ENCODE measurements at regions not wholly inside any gene's neighbourhood (a gene's known extent, or its start where the extent isn't known, plus 50 kb on each side); places are given as distances from the start of the nearest gene placed in this dataset.
"Not testable (repeated sequence)": the region's sequence is repeated elsewhere in the genome, so short reads cannot be mapped to it uniquely, and the experiment has no call there.

GRCh38 chr2:109669731-109670130 lies 55.6 kb downstream of the SOWAHC start:
- no peak overlapping the region for H3K27ac ChIP-seq (ENCODE audit: low read depth in 2 of 2, low read length in 1 of 2)
- no peaks in the 10 kb centered on the region for H3K36me3 ChIP-seq (ENCODE audit: control insufficient read depth in 2 of 2, insufficient read depth in 2 of 2, low read length in 1 of 2)
- H3K27me3 ChIP-seq (ENCODE audit: control insufficient read depth in 1 of 2, insufficient read depth in 2 of 2, low read length in 2 of 2): no peaks in the 10 kb centered on the region
- H3K4me1 ChIP-seq (ENCODE audit: control insufficient read depth in 2 of 2, insufficient read depth in 2 of 2, low read length in 1 of 2): no peaks in the 10 kb centered on the region
- no peaks in the 10 kb centered on the region for H3K9me3 ChIP-seq (ENCODE audit: control insufficient read depth in 2 of 2, insufficient read depth in 1 of 2, low read depth in 1 of 2, low read length in 1 of 2)
- WGBS, 2 donors: 85 to 88% methylated on average over 11 of the region's 11 CpGs
- H3K4me3 ChIP-seq (ENCODE audit: low read depth in 1 of 2, low read length in 2 of 2): no peak overlapping the region

GRCh38 chr2:109670556-109671411 lies 56.6 kb downstream of the SOWAHC start:
- Histone ChIP-seq H3K4me3 (ENCODE audit: low read depth in 1 of 2, low read length in 2 of 2) (no peak overlapping the region), H3K27me3 (ENCODE audit: control insufficient read depth in 1 of 2, insufficient read depth in 2 of 2, low read length in 2 of 2) (no peaks in the 10 kb centered on the region), H3K27ac (ENCODE audit: low read depth in 2 of 2, low read length in 1 of 2) (no peak overlapping the region), H3K9me3 (ENCODE audit: control insufficient read depth in 2 of 2, insufficient read depth in 1 of 2, low read depth in 1 of 2, low read length in 1 of 2) (no peaks in the 10 kb centered on the region), H3K4me1 (ENCODE audit: control insufficient read depth in 2 of 2, insufficient read depth in 2 of 2, low read length in 1 of 2) (peaks cover 0 to under 1% of the 10 kb centered on the region in 2 donors), H3K36me3 (ENCODE audit: control insufficient read depth in 2 of 2, insufficient read depth in 2 of 2, low read length in 1 of 2) (no peaks in the 10 kb centered on the region)
- 94 to 95% methylated on average over 8 of the region's 8 CpGs for WGBS, 2 donors

GRCh38 chr2:109674894-109675534 lies 60.9 kb downstream of the SOWAHC start:
- H3K36me3 ChIP-seq (ENCODE audit: control insufficient read depth in 2 of 2, insufficient read depth in 2 of 2, low read length in 1 of 2): no peaks in the 10 kb centered on the region
- no peaks in the 10 kb centered on the region for H3K9me3 ChIP-seq (ENCODE audit: control insufficient read depth in 2 of 2, insufficient read depth in 1 of 2, low read depth in 1 of 2, low read length in 1 of 2)
- no peak overlapping the region for H3K4me3 ChIP-seq (ENCODE audit: low read depth in 1 of 2, low read length in 2 of 2)
- H3K27ac ChIP-seq (ENCODE audit: low read depth in 2 of 2, low read length in 1 of 2): peak overlapping the region; percentile 92 to 95
- peaks cover 0 to 8% of the 10 kb centered on the region in 2 donors for H3K4me1 ChIP-seq (ENCODE audit: control insufficient read depth in 2 of 2, insufficient read depth in 2 of 2, low read length in 1 of 2)
- 46 to 48% methylated on average over 8 of the region's 8 CpGs for WGBS, 2 donors
- no peaks in the 10 kb centered on the region for H3K27me3 ChIP-seq (ENCODE audit: control insufficient read depth in 1 of 2, insufficient read depth in 2 of 2, low read length in 2 of 2)

GRCh38 chr2:109675666-109676345 lies 61.6 kb downstream of the SOWAHC start:
- Histone ChIP-seq H3K4me3 (ENCODE audit: low read depth in 1 of 2, low read length in 2 of 2) (no peak overlapping the region), H3K27ac (ENCODE audit: low read depth in 2 of 2, low read length in 1 of 2) (peak overlapping the region; percentile 92 to 95), H3K27me3 (ENCODE audit: control insufficient read depth in 1 of 2, insufficient read depth in 2 of 2, low read length in 2 of 2) (no peaks in the 10 kb centered on the region), H3K9me3 (ENCODE audit: control insufficient read depth in 2 of 2, insufficient read depth in 1 of 2, low read depth in 1 of 2, low read length in 1 of 2) (no peaks in the 10 kb centered on the region), H3K4me1 (ENCODE audit: control insufficient read depth in 2 of 2, insufficient read depth in 2 of 2, low read length in 1 of 2) (peaks cover 0 to 8% of the 10 kb centered on the region in 2 donors), H3K36me3 (ENCODE audit: control insufficient read depth in 2 of 2, insufficient read depth in 2 of 2, low read length in 1 of 2) (no peaks in the 10 kb centered on the region)
- WGBS, 2 donors: 54 to 58% methylated on average over 17 of the region's 17 CpGs

GRCh38 chr2:109676346-109676902 lies 62.3 kb downstream of the SOWAHC start:
- Histone ChIP-seq H3K27ac (ENCODE audit: low read depth in 2 of 2, low read length in 1 of 2) (peak overlapping the region; percentile 92 to 95), H3K4me1 (ENCODE audit: control insufficient read depth in 2 of 2, insufficient read depth in 2 of 2, low read length in 1 of 2) (peaks cover 0 to 8% of the 10 kb centered on the region in 2 donors), H3K36me3 (ENCODE audit: control insufficient read depth in 2 of 2, insufficient read depth in 2 of 2, low read length in 1 of 2) (no peaks in the 10 kb centered on the region), H3K4me3 (ENCODE audit: low read depth in 1 of 2, low read length in 2 of 2) (no peak overlapping the region), H3K27me3 (ENCODE audit: control insufficient read depth in 1 of 2, insufficient read depth in 2 of 2, low read length in 2 of 2) (no peaks in the 10 kb centered on the region), H3K9me3 (ENCODE audit: control insufficient read depth in 2 of 2, insufficient read depth in 1 of 2, low read depth in 1 of 2, low read length in 1 of 2) (no peaks in the 10 kb centered on the region)
- WGBS, 2 donors: 51 to 57% methylated on average over 7 of the region's 7 CpGs

GRCh38 chr2:109677121-109677731 lies 63.1 kb downstream of the SOWAHC start:
- not testable (repeated sequence) for H3K9me3 ChIP-seq (ENCODE audit: control insufficient read depth in 2 of 2, insufficient read depth in 1 of 2, low read depth in 1 of 2, low read length in 1 of 2); H3K27me3 ChIP-seq (ENCODE audit: control insufficient read depth in 1 of 2, insufficient read depth in 2 of 2, low read length in 2 of 2); H3K4me1 ChIP-seq (ENCODE audit: control insufficient read depth in 2 of 2, insufficient read depth in 2 of 2, low read length in 1 of 2); H3K36me3 ChIP-seq (ENCODE audit: control insufficient read depth in 2 of 2, insufficient read depth in 2 of 2, low read length in 1 of 2); H3K4me3 ChIP-seq (ENCODE audit: low read depth in 1 of 2, low read length in 2 of 2)
- H3K27ac ChIP-seq (ENCODE audit: low read depth in 2 of 2, low read length in 1 of 2): peak overlapping the region; percentile 92 to 95
- WGBS, 2 donors: 46 to 50% methylated on average over 7 of the region's 7 CpGs

GRCh38 chr2:109677835-109678580 lies 63.8 kb downstream of the SOWAHC start:
- H3K27ac ChIP-seq (ENCODE audit: low read depth in 2 of 2, low read length in 1 of 2): peak overlapping the region in 1 of 2 donors; percentile 5

GRCh38 chr2:109678724-109679201 lies 64.6 kb downstream of the SOWAHC start:
- not testable (repeated sequence) for H3K4me3 ChIP-seq (ENCODE audit: low read depth in 1 of 2, low read length in 2 of 2); H3K4me1 ChIP-seq (ENCODE audit: control insufficient read depth in 2 of 2, insufficient read depth in 2 of 2, low read length in 1 of 2); H3K27me3 ChIP-seq (ENCODE audit: control insufficient read depth in 1 of 2, insufficient read depth in 2 of 2, low read length in 2 of 2); H3K9me3 ChIP-seq (ENCODE audit: control insufficient read depth in 2 of 2, insufficient read depth in 1 of 2, low read depth in 1 of 2, low read length in 1 of 2); H3K36me3 ChIP-seq (ENCODE audit: control insufficient read depth in 2 of 2, insufficient read depth in 2 of 2, low read length in 1 of 2)
- 72 to 74% methylated on average over 10 of the region's 10 CpGs for WGBS, 2 donors
- peak overlapping the region in 1 of 2 donors; percentile 66 for H3K27ac ChIP-seq (ENCODE audit: low read depth in 2 of 2, low read length in 1 of 2)

More at GRCh38 chr2:109677835-109678580, 63.8 kb downstream of the SOWAHC start:
- H3K36me3 ChIP-seq (ENCODE audit: control insufficient read depth in 2 of 2, insufficient read depth in 2 of 2, low read length in 1 of 2): no peaks in the 10 kb centered on the region
- H3K4me1 ChIP-seq (ENCODE audit: control insufficient read depth in 2 of 2, insufficient read depth in 2 of 2, low read length in 1 of 2): peaks cover 4 to 8% of the 10 kb centered on the region in 2 donors
- no peak overlapping the region for H3K4me3 ChIP-seq (ENCODE audit: low read depth in 1 of 2, low read length in 2 of 2)
- H3K27me3 ChIP-seq (ENCODE audit: control insufficient read depth in 1 of 2, insufficient read depth in 2 of 2, low read length in 2 of 2): no peaks in the 10 kb centered on the region
- 84 to 85% methylated on average over 12 of the region's 12 CpGs for WGBS, 2 donors
- no peaks in the 10 kb centered on the region for H3K9me3 ChIP-seq (ENCODE audit: control insufficient read depth in 2 of 2, insufficient read depth in 1 of 2, low read depth in 1 of 2, low read length in 1 of 2)
